K562 (cell line): ENCODE measurements at regions not wholly inside any gene's neighbourhood (a gene's known extent, or its start where the extent isn't known, plus 50 kb on each side); places are given as distances from the start of the nearest gene placed in this dataset.

Source experiments
- ATAC-seq: fragments of 200-7000 bp; cut with Tn5 transposase; 3 replicates; pipeline ENCODE4 v1.9.1; 2020; ENCODE audit warnings: moderate library complexity
- BruUV-seq: library from RNA; stranded (reverse); fragments of 400-500 nt; replicated peaks from 2 replicates; lab custom pipeline; 2021; lab: Mats Ljungman, UMichigan
- CTCF ChIA-PET: fragments of 300-600 bp; formaldehyde crosslinking; extraction: SDS; loops from one replicate; lab custom pipeline; 2021; ENCODE audit warnings: low intra/inter-chr PET ratio; lab: Yijun Ruan, JAX
- POLR2A ChIA-PET: fragments of 300-600, 350-650 bp; sonication (Branson Sonifier 250); formaldehyde crosslinking; extraction: SDS; loops from one replicate; lab custom pipeline; 2021; ENCODE audit warnings: antibody characterized with exemption, inconsistent platforms; lab: Yijun Ruan, JAX
- DNase-seq, 4 experiments: peaks; one replicate each; pipeline versions ENCODE4 v3.0.0 to v3.0.0-alpha.2; 2011 to 2018; ENCODE audit warnings: low spot score in 3 of 4, mixed read lengths in 3 of 4; ENCODE audit errors: extremely low read depth in 1 of 4
- FAIRE-seq: peaks from 2 replicates; lab custom pipeline; 2011; peaks lifted over from hg19 to GRCh38; lab: Jason Lieb, UNC
- H2AFZ ChIP-seq: 2 replicates; pipeline ENCODE4 v1.6.0; 2011; ENCODE audit warnings: low read depth, low read length, control low read depth, inconsistent platforms
- H3K27ac ChIP-seq: fragments of 200-600 bp; 3 replicates; pipeline ENCODE4 v1.8.0; 2011; ENCODE audit warnings: low read depth, mild to moderate bottlenecking, control low read depth, inconsistent platforms, low read length, moderate library complexity, mixed read lengths; ENCODE audit errors: extremely low read depth
- H3K27me3 ChIP-seq, 2 experiments: fragments of 300-600 bp in 1 of 2; 2 replicates in 1 of 2; 3 replicates in 1 of 2; pipeline versions ENCODE4 v1.6.0 to v1.8.0; 2011; ENCODE audit warnings: inconsistent platforms in 2 of 2, low read length in 2 of 2, mild to moderate bottlenecking in 1 of 2, mixed read lengths in 1 of 2, moderate library complexity in 1 of 2; ENCODE audit not compliant: control insufficient read depth in 2 of 2, insufficient read depth in 2 of 2
- H3K36me3 ChIP-seq: fragments of 300-600 bp; 3 replicates; pipeline ENCODE4 v1.8.0; 2011; ENCODE audit warnings: mild to moderate bottlenecking, low read length, inconsistent platforms; ENCODE audit not compliant: control insufficient read depth, insufficient read depth
- H3K4me1 ChIP-seq, 2 experiments: fragments of 200-600 bp in 1 of 2; replicated peaks in 1 of 2; 2 replicates in 1 of 2; 3 replicates in 1 of 2; pipeline versions ENCODE4 v1.5.1 to v1.8.0; 2011; ENCODE audit warnings: inconsistent platforms in 2 of 2, low read length in 2 of 2, mild to moderate bottlenecking in 1 of 2, mixed read lengths in 1 of 2, moderate library complexity in 1 of 2; ENCODE audit not compliant: control insufficient read depth in 2 of 2, insufficient read depth in 2 of 2
- H3K4me2 ChIP-seq: 2 replicates; pipeline ENCODE4 v1.6.1; 2011; ENCODE audit warnings: low read length, control low read depth, inconsistent platforms, mixed read lengths; ENCODE audit not compliant: insufficient read depth
- H3K4me3 ChIP-seq: fragments of 200-600 bp; sonication (generic), shearing (Covaris generic); 2 replicates; pipeline ENCODE4 v1.5.1; 2016; ENCODE audit warnings: control low read depth, inconsistent platforms
- H3K79me2 ChIP-seq: fragments of 200-600 bp; 3 replicates; pipeline ENCODE4 v1.8.0; 2011; ENCODE audit warnings: low read length, inconsistent platforms; ENCODE audit not compliant: control insufficient read depth, insufficient read depth
- H3K9ac ChIP-seq, 2 experiments: 2 replicates each; pipeline versions ENCODE4 v1.6.0 to v1.6.1; 2011; ENCODE audit warnings: low read depth in 2 of 2, low read length in 2 of 2, control low read depth in 1 of 2, inconsistent platforms in 1 of 2, mild to moderate bottlenecking in 1 of 2, mixed read lengths in 1 of 2; ENCODE audit not compliant: insufficient read depth in 1 of 2
- H3K9me1 ChIP-seq: one replicate; pipeline ENCODE4 v1.6.0; 2011; ENCODE audit warnings: inconsistent platforms, mild to moderate bottlenecking, low read length, moderate library complexity; ENCODE audit not compliant: control insufficient read depth, insufficient read depth
- H3K9me3 ChIP-seq: replicated peaks from 2 replicates; pipeline ENCODE4 v1.5.1; 2011; ENCODE audit warnings: low read depth, low read length, inconsistent platforms; ENCODE audit not compliant: control insufficient read depth, insufficient read depth
- H4K20me1 ChIP-seq: replicated peaks from 2 replicates; pipeline ENCODE4 v1.6.1; 2011; ENCODE audit warnings: low read length, inconsistent platforms, mixed read lengths; ENCODE audit not compliant: control insufficient read depth, insufficient read depth
- HMG20A ChIP-seq: fragments of 450-650 bp; formaldehyde crosslinking; conservative IDR thresholded peaks from 2 replicates; pipeline ENCODE4 v1.4.0; 2020; ENCODE audit warnings: mild to moderate bottlenecking, mixed read lengths
- SMAD4 ChIP-seq: fragments of 250-450 bp; sonication (Bioruptor Pico); conservative IDR thresholded peaks from 2 replicates; pipeline ENCODE4 v1.8.0; 2021; ENCODE audit warnings: inconsistent platforms, mild to moderate bottlenecking, moderate library complexity
- TGIF2 ChIP-seq: sonication (generic); formaldehyde crosslinking; IDR thresholded peaks from 2 replicates; pipeline ENCODE4 v1.8.1; 2022; ENCODE audit warnings: mild to moderate bottlenecking, missing genetic modification reagents, moderate library complexity
- ZBTB26 ChIP-seq: fragments of 450-650 bp; formaldehyde crosslinking; IDR thresholded peaks from 2 replicates; pipeline ENCODE4 v1.4.0; 2022; ENCODE audit warnings: missing genetic modification characterization
- ZNF12 ChIP-seq: sonication (generic); formaldehyde crosslinking; IDR thresholded peaks from 2 replicates; pipeline ENCODE4 v1.4.0; 2020; ENCODE audit warnings: mild to moderate bottlenecking, missing genetic modification reagents
- ZNF592 ChIP-seq: fragments of 450-650 bp; IDR thresholded peaks from 2 replicates; pipeline ENCODE4 v1.6.1; 2017; ENCODE audit warnings: antibody characterized with exemption, mild to moderate bottlenecking
- WGBS: fragments of 100-300 bp; shearing (Covaris generic); methylation state at CpG from one replicate; pipeline ENCODE4 v1.1.6; 2016; ENCODE audit warnings: low coverage, mixed read lengths; ENCODE audit not compliant: insufficient coverage; ENCODE audit errors: missing lambda C conversion rate; 5-methylcytosine and 5-hydroxymethylcytosine counted together
- in situ Hi-C: fragments of 300-500 bp; cut with MboI; formaldehyde crosslinking; loops from 4 replicates; pipeline ENCODE4 v1.15.0; 2018; ENCODE audit warnings: inconsistent platforms, mixed read lengths
- intact Hi-C: fragments of 100-400 bp; cut with micrococcal nuclease; formaldehyde crosslinking; loops from 2 replicates; pipeline ENCODE4 v1.14.2; 2022
- TF ChIP-seq, protein P1 (sequence below): fragments of 250-450 bp; sonication (Bioruptor Pico); IDR thresholded peaks from 2 replicates; pipeline ENCODE4 v1.9.0; 2021; ENCODE audit warnings: mild to moderate bottlenecking, inconsistent platforms

GRCh38 chr16:85441189-85441889 is 171.8 kb upstream of the GSE1 start (continued):
- TF ChIP-seq ZBTB26 (CRISPR knock-in tag) = no peak
- TF ChIP-seq HMG20A (CRISPR knock-in tag) = no peak
- peak; percentile 31; the same call in 1 of the 2 replicates for TF ChIP-seq SMAD4 (CRISPR knock-in tag)

DNA sequence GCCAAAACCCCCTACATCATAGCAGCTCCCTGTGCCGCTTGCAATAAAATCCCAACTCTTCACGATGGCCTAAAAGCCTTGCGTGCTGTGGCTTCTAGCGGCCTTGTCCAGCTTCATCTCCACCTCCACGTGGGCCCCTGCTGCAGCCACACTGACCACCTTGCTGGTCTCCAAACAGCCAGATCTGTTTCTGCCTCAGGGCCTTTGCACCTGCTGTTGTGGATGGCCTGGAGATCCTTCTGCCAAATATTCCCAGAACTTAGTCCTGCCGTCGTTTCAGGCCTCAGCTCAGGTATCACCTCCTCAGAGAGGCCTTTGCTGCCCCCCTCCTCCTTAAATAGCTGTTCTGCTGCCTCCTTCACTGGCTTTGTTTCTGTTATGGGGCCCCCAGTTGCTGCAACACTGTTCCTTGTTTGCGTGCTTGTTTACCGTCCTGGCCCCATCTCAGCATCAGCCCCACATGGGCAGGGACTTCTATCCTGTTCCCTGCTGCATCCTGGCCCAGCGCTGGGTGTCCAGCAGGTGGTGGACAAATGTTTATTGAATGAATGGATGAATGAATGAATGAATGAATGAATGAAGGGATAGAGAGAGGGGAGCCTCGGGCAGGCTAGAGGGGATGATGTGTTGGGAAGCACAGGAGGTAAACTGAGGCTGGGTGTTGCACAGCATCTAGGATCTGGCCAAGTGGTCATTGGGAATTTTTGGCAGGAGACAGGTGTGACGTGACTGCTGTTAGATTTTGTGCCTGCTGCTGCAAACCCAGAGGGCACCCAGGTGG is 171.0 kb upstream of the GSE1 start:
- Histone ChIP-seq H4K20me1 (no peaks in the 10 kb centered on the region), H3K4me3 (no peak overlapping the region), H3K27ac (no peak overlapping the region), H3K27me3 (no peaks in the 10 kb centered on the region), H3K9me3 (no peaks in the 10 kb centered on the region), H3K4me1 (peaks cover 14 to 78% of the 10 kb centered on the region in 2 experiments), H3K79me2 (peaks cover 8% of the 10 kb centered on the region; the same call in 2 of the 3 replicates), H3K36me3 (no peaks in the 10 kb centered on the region), H3K9me1 (no peaks in the 10 kb centered on the region), H2AFZ (no peak overlapping the region), H3K9ac (peak overlapping the region in 1 of 2 experiments; percentile 2; a peak in 2 of 4 replicates), H3K4me2 (no peak overlapping the region)
- intact Hi-C loops = loop anchor here (1.0 kb wide), 4 partner anchors 111 to 276 kb away; no protein-coding TSS in a partner anchor
- ChIA-PET POLR2A (interaction anchor here (0.5 to 1.1 kb wide), 5 partner anchors 14 to 299 kb away, joined by 3 to 7 read pairs (median 3); no protein-coding TSS in a partner anchor), CTCF (interaction anchor here (1.3 to 2.2 kb wide), 4 partner anchors 111 to 168 kb away, joined by 5 to 21 read pairs (median 14); no protein-coding TSS in a partner anchor)
- FAIRE-seq (no peak), ATAC-seq (no peak), DNase-seq (no peak)
- 70% methylated on average over 12 of the region's 12 CpGs for WGBS
- no TSS peak for BruUV-seq
- in situ Hi-C loops = loop anchor here (5.0 kb wide), 2 partner anchors 110 to 165 kb away; no protein-coding TSS in a partner anchor
- TF ChIP-seq, protein P1, sequence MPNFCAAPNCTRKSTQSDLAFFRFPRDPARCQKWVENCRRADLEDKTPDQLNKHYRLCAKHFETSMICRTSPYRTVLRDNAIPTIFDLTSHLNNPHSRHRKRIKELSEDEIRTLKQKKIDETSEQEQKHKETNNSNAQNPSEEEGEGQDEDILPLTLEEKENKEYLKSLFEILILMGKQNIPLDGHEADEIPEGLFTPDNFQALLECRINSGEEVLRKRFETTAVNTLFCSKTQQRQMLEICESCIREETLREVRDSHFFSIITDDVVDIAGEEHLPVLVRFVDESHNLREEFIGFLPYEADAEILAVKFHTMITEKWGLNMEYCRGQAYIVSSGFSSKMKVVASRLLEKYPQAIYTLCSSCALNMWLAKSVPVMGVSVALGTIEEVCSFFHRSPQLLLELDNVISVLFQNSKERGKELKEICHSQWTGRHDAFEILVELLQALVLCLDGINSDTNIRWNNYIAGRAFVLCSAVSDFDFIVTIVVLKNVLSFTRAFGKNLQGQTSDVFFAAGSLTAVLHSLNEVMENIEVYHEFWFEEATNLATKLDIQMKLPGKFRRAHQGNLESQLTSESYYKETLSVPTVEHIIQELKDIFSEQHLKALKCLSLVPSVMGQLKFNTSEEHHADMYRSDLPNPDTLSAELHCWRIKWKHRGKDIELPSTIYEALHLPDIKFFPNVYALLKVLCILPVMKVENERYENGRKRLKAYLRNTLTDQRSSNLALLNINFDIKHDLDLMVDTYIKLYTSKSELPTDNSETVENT (CRISPR knock-in tag) = no peak
- TF ChIP-seq TGIF2 (no peak), ZNF592 (no peak), ZNF12 (no peak)
